Myocyte (in vitro differentiated cells): ENCODE measurements at regions not wholly inside any gene's neighbourhood (a gene's known extent, or its start where the extent isn't known, plus 50 kb on each side); places are given as distances from the start of the nearest gene placed in this dataset.
"Not testable (repeated sequence)": the region's sequence is repeated elsewhere in the genome, so short reads cannot be mapped to it uniquely, and the experiment has no call there.

ENCODE experiments used
- DNase-seq: peaks from one replicate; pipeline ENCODE4 v3.0.0-alpha.2; 2012; ENCODE audit warnings: low read depth

DNA sequence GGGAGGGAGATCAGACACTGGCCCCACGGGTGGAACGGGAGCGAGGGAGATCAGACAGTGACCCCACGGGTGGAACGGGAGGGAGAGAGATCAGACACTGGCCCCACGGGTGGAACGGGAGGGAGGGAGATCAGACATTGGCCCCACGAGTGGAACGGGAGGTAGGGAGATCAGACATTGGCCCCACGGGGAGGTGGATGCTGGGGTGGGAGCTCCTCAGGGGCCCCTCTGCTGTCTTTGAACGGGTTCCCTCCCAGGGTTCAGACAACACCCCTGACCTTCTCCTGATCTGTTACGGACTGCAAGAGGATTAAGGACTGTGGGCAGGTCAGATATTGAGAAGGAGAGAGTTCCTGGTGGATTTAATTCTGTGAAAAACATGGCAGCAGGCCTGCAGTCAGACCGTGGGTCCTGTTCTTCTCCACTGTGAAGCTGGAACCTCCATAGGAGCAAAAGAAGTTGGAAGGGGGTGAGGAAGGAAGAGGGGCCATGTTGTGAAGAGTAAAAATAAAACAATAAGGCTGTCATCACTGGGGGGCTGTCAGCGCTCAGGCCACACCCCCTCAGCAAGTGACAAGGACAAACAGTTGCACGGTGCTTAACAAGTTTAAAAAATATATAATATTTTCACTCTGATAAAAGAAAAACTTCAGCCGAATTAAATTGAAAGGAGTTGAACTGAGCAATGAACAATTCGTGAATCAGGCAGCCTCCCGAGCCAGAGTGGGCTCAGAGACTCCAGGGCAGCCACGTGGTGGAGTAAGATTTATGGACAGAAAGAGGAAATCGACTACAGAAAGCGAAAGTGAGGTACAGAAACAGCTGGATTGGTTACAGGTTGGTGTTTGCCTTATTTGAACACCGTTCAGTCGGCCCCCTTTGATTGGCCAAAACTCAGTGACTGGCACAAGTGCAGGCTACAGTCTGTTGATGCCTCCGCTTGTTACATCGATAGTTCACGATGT is 348.7 kb upstream of the TNRC6C start:
- DNase-seq, result no peak

DNA sequence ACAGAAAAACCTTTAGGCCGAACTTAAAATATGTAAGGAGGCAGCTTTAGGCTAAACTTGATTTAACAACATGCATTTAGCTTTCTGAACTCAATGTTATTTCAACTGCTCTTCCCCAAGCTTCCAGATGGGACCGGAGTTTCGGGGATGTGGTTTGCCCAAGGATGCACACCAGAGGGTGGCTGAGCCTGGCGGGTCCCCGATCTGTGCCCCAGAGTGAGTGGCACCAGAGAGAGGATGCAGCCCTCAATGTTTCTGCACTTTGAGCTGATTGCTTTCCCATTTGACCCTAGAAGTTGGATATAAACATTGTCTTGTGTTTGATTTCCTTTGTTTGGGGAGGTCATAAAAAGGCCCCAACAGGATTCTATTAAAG is 348.0 kb upstream of the TNRC6C start:
- DNase-seq, result no peak

DNA sequence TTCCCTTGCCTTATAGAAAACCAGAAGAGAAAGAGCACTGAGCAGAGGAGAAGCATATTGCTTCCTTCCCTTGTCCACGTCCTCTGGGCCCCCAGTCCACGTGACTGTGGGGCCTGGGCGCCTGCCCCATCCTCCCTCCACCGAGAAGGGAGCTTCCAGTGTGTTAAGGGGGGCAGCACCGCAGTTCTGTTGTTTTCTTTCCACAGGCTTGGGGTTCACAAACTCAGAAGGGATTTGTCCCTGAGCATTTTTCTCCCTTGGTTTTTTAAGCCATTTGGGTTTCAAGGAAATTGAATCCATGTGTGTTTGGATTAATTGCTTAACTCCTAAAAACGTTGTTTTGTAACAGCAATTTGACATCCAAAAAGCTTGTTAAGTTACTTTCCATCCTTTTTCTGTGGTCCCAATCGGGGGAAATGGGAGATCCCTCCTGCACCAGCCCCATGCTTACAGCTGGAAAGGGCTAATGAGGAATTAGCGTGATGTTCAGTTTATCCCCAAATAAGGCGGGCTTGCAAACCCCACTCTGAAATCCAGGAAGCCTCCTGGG is 347.5 kb upstream of the TNRC6C start:
- no peak for DNase-seq

DNA sequence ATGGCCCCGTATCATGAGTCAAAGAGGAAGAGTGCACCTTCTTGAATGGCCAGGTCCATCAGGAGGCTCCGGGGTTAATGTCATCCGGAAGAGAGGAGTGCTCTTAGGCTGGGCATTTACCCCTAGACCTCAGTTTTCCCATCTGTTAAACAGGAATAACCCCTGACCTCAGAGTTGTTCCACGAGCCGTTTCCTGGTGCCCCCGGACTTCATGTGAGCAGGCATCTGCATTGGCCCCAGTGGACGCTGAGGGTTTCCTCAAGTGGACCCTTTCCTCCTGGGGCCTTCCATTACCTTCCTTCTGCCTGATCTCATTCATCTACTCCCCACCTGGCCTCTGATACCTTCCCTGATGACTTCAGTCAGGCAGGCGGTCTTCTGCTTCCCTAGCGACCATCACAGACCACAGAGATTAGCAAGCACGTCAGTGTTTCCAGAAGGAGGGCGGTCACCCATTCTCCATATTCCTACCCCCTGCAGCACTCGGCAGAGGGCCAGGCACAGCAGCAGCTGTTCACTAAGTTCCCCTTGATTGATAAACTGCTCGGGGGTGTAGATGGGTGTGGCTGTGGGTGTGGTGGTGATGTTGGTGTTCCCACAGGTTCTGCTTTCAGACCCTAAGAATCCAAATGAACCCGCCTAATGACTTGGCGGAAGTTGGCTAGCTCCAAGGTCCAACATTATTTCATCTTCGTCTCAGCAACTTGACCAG is 346.6 kb upstream of the TNRC6C start:
- DNase-seq, result no peak

DNA sequence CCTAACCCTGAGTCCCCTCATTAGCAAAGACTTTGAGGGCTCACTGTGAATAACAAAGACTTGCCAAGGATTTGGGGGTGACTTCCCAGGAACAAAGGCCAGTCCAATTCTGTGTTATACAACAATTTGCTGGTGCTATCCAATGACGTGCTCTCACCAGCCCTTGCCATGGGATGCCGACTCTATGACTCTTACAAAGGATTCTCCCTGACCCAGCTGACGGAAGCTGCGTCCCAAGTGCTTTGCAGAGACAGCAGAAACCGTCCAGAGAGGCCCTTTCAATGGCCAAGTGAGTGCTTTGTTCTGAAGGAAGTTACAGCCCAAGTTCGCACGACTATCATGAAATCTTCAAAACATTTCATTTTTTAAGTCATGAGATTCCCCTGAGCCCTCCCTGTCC is 345.3 kb upstream of the TNRC6C start:
- DNase-seq, result no peak

DNA sequence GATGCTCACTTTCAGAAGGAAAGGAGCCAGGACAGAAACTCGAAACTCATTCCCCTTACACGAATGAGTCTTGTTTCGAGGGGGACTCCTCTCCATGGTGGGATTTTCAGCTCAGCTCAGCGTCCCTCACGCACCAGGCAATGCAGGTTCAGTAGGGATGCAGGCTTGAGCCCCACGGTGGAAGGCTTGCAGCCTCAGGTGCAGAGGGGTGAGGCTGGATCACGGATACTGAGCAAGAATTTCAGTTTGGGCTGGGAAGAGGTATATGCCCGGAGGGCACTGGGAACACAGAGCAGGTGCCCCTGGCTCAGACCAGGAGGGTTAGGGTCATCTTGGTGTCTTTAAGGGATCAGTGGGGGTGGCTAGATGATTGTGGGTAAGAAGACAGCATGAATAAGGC is 344.9 kb upstream of the TNRC6C start:
- no peak for DNase-seq

DNA sequence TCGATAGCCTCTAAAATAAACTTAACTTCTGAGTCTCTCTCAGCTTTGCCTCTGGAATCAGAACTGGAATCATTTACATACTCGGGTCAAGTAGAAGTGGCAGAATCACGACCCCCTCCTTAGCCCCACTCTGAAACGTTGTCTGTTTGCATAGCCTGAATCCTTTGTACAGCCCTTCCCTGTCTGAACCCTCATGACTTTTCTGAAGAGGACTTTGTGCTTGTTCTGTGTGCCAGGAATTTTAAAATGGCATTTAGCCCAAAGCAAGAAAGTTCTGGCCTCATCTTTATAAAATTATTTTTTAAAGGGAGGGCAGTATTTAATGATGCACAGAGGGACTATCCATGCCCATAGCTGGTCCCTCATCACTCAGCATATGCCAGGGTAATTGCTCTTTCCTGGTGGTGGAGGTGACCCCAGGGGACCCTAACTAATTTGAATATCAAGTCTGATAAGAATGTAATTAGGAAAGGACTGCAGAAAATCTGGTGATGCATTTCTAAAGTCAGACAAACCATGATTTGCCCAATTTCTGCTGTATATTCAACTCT is 342.7 kb upstream of the TNRC6C start:
- DNase-seq, result no peak

DNA sequence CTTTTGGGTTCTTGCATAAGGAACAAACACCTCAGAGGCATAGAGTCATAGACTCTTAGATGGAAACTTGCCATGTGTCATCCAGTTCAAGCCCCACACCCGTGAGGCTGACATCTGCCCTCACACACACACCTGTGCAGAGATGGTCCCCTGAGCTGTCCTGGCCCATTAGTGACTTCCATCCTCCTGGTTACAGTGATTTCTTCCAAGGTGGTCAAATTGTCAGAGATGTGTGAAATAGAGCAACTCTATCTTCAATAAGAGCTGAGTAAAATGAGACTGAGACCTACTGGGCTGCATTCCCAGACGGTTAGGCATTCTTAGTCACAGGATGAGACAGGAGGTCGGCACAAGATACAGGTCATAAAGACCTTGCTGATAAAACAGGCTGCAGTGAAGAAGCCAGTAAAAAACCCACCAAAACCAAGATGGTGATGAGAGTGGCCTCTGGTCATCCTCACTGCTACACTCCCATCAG is 342.2 kb upstream of the TNRC6C start:
- no peak for DNase-seq

DNA sequence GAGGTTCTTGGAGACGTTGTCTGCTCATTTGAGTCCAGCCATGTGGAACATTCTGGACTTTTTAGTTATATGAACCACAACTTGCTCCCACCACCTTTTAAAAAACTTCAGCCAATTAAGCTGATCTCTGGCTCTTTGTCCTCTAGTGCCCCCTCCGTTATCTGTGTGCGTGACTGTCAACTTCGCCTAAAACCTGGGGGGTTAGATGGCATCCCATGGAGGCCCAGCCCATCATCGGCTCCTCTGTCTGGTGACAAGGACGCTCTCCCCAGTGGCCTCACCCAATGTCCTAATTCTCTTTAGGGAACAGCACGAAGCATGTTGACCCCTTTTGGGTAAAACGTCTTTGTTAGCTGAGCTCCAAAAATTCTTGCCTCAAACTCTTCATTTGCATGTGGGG is 341.0 kb upstream of the TNRC6C start:
- DNase-seq, result no peak

DNA sequence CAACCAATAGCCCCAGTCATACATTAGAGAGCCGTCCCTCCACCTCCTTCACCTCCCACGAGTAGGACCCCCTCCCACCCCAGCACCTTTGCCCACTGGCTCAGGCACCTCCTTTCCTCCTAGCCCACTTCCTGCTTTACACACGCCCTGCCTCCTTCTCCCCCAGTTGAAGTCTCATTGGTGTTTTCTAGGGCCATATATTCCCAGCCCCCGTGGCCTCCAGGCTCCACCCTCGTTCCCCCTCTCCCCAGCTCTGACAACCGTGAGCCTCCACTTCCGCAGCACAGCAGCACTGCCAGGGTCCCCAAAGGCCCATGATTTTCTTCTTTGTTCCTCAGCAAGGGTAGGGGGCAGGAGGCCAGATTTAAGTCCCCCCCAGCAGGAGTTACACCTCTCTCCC is 340.3 kb upstream of the TNRC6C start:
- no peak for DNase-seq

DNA sequence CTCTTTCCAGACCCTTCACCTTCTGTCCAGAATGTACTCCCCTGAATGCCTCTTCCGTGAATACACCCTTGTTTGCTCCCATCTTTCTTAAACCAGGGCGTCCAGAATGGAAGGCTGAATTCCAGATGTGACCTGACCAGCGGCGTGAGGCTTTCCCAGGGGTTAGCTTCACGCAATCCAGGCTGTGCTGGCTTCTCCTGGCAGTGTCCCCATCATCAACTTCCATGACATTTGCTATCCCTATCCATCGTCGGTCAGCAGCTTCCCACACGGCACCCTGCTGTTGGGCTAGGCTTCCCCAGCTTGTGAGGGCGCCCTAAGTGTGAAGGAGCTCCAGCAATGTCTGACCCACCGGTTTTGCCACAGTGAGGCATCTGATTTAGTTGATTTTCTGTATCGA is 339.8 kb upstream of the TNRC6C start:
- DNase-seq, result no peak

DNA sequence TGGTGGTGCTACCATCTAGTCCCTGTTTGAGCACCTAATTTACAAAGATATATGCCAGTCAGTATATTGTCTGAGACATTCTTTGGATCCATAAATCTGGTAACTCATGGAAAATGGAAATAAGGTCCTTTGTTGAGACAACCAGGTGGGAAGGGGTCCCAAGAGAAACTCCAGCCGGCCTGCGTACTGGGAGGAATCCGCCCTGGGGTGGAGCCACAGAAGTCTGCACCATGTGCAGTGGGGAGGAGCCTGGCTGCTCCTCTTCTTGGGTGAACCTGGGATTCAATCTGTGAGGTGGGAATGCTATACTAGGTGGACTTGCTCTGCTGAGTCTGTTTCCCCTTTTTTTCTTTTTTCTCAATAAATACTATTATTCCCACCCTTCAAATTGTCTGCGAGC is 339.2 kb upstream of the TNRC6C start:
- no peak for DNase-seq

DNA sequence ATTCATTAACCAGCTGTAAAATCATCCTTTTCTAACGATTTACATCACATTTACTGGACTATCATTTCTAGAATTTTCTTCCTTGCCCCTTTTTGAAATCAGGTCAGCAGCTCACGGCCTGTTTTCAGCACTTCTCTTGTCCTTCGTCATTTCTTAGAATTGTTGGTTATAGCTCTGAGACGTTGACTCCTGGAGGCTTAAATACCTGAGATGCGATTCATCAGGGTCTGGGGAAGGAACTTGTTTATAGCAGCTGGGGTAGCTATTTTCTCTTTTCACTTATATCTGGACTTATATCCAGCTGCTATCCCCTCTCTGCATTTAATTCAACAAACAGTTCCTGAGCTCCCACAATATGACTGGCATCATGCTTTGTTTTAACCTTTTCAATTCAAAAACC is 338.7 kb upstream of the TNRC6C start:
- DNase-seq, result peak; percentile 13

DNA sequence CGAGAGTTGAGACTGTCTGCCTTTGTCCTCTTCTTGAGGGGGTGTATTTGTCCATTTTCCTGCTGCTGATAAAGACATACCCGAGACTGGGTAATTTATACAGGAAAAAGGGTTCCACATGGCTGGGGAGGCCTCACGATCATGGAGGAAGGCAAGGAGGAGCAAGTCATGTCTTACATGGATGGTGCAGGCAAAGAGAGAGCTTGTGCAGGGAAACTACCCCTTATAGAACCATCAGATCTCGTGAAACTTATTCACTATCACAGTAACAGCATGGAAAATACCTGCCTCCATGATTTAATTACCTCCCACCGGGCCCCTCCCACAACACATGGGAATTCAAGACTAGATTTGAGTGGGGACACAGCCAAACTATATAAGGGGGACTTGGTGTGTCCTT is 338.2 kb upstream of the TNRC6C start:
- no peak for DNase-seq

DNA sequence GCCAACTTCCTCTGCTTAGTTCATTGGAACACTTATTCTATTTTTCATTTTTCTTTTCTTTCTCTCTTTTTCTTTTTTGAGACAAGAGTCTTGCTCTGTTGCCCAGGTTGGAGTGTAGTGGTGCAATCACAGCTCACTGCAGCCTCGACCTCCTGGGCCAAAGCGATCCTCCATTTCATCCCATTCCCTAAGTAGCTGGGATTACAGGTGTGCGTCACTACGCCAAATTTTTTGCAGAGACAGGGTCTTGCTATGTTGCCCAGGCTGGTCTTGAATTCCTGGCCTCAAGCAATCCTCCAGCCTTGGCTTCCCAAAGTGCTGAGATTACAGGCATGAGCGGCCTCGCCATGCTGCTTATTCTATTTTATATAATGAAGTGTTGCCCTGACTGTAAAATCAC is 336.4 kb upstream of the TNRC6C start:
- DNase-seq, result not testable (repeated sequence)

DNA sequence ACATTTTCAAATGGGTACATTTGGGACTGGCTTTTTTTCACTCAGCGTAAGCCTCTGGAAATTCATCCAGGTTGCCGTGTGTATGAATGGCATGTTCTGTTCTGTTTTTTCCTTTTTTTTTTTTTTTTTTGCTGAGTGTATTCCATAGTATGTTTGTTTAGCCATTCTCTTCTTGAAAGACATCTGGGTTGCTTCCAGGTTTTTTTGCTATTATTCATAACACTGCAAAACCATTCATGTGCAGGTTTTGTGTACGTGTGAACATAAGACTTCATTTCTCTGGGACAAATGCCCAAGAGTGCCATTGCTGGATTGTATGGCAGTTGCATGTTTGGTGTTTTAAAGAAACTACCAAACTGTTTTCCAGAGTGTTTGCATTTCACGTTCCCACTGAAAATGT is 335.9 kb upstream of the TNRC6C start:
- DNase-seq, result no peak

DNA sequence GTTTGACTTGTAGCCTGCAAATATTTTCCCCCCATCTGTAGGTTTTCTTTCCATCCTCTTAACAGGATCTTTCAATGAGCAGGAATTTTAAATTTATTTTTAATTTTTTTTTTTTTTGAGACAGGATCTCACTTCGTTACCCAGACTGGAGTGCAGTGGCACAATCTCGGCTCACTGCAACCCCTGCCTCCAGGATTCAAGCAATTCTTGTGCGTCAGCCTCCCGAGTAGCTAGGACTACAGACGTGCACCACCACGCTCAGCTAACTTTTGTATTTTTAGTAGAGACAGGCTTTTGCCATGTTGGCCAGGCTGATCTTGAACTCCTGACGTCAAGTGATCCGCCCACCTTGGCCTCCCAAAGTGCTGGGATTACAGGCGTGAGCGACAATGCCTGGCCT is 335.2 kb upstream of the TNRC6C start:
- DNase-seq, result not testable (repeated sequence)

DNA sequence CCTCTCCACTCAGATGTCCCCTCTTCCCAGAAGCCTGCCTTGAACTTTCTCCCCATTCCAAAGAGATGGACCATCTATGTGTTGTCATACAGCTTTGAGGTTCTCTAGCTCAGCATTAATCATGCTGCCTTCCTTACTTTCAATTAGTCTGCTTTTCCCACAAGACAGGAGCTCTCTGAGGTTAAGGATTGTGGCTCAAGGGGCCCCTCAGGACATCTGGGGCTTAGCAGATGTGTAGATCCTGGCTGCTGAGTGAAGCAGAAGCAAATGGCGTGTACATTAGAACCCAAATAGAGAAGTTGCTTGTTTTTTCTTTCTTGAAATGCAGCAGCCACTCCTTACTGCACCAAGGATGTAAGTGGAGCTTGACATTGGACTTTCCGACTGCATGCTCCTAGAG is 330.5 kb upstream of the TNRC6C start:
- no peak for DNase-seq

DNA sequence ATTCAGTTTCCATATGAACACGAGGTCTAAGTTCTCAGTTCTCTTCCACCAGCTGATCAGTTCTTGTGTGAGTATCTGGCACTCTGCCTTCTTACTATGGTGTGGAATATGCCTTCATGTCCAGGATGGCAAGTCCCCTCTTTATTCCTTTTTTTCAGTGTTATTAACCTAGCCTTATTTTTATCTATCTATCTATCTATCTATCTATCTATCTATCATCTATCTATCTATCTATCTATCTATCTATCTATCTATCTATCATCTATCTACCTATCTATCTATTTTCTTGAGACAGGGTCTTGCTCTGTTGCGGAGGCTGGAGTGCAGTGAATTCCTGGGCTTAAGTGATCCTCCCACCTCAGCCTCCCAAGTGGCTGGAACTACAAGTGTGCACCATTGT is 329.2 kb upstream of the TNRC6C start:
- DNase-seq, result not testable (repeated sequence)

DNA sequence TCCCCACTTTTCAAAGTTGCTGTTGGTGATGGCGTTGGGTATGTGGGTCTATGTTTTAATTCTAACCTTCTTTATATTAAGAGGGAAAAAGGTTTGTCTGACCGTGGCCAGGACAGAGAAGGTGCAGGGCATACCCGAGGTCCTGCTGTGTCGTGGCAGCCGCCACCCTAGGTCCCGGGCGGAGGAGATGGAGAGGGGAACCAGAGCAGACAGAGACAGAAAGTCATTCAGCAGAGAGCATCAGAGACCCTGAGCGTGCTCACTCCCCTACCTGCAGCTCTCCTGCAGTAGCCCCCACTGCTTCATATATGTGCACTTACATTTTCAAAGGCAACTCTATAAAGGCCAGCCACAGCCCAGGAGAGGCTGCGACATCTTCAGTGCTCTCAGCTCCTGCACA is 327.2 kb upstream of the TNRC6C start:
- DNase-seq, result no peak

DNA sequence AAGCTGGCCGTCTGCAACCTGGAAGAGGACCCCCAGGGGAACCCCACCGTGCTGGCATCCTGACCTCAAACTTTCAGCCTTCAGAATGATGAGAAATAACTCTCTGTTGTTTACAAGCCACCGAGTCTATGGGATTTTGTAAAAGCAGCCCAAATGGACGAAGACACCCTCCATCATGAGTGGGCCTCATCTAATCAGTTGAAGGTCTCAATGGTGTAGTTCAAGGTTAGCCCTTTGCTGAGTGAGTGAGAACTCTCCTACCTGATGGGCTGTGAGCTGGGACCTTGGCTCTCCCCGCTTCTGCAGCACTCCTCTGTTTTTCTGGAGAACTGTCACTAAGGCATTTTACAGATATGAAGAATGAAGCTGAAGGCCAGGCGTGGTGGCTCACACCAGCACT is 325.9 kb upstream of the TNRC6C start:
- no peak for DNase-seq

DNA sequence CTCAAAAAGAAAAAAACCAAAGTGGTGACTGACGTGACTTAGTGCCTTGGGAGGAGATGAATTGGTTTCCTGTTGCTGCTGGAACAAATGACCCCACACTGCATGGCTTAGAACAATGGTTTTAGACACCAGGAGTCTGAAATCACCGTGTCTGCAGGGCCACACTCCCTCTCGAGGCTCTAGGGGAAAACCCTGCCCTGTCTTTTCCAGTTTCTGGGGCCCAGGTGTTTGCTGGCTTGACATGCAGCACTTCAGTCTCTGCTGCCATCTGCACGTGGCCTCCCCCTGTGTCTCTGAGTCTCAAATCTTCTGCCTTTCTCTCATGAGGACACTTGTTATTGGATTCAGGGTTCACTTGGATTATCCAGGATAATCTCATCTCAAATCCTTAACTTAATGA is 323.8 kb upstream of the TNRC6C start:
- DNase-seq, result no peak
